NCI-H69 (cell line): ENCODE measurements at regions not wholly inside any gene's neighbourhood (a gene's known extent, or its start where the extent isn't known, plus 50 kb on each side); places are given as distances from the start of the nearest gene placed in this dataset.

Experiments
- DNase-seq: peaks from one replicate; lab custom pipeline; 2025; lab: John Stamatoyannopoulos, UW

DNA sequence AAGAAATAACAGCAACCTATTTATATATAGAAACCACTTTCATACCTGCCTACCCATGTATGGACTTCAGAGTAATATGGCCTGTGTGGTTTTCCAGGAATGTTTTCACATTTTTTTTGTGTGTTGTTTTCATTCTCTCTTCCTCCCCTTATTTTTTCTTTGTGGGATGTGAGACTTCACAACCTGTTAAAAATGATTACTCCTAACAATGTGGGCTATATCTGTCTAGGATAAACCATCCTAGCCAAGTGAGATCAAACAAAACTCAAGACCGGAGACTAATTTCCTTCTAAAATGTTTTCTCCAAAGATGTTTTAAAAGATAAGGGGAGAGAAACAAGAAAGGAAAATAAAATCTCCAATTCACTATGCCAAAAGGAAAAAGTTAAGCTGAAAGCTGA, 106.1 kb upstream of the DIPK2B start:
- no peak for DNase-seq

DNA sequence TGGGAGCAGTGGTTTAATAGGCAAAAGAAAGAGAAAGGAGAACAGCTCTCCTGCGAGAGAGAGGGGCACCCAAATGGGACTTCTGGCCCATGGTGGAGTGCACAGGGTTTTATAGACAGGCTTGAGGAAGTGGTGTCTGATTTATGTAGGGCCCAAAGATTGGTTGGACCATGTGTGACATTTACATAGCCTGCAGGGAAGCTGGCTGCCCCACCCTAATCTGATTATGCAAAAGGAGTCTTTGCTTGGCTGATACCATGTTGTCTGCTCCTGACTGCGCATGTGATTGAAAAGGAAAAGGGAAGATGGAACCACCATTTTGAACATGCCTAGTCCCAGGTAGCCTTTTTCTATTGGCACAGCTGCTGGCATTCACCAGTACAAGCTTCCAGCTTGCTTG, 100.0 kb upstream of the DIPK2B start:
- DNase-seq = no peak

- peak; percentile 65 for DNase-seq
These were observed 94.7 kb upstream of the DIPK2B start for GRCh38 chrX:45295259-45295986.

DNA sequence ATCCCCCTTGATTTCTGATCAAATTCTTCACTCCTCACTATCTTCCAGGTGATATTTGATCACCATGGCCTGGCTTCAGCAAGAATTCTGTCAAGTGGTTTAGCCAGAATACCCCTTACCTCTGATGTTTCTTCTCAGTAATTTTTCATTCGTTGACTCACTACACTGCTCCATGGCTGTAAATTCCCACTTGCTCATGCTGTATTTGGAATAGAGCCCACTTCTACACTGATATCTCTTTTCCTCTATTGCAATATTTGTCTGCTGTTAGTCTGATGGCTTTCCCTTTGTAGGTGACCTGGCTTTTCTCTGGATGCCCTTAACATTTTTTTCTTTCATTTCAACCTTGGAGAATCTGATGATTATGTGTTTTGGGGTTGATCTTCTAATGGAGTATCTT, 73.9 kb upstream of the DIPK2B start:
- DNase-seq = no peak

DNA sequence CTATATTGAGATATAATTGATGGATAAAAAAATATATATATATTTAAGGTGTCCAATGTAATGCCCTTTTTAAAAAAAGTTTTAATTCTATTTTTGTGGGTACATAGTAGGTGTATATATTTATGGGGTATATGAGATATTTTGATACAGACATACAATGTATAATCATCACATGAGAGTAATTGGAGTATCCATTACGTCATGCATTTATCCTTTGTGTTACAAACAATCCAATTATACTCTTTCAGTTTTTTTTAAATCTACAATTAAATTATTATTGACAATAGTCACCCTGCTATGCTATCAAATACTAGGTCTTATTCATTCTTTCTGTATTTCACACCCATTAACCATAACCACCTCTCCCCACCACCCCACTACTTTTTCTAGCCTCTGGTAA, 66.3 kb upstream of the DIPK2B start:
- peak; percentile 49 for DNase-seq

- DNase-seq = peak; percentile 26
These were observed 65.8 kb upstream of the DIPK2B start for GRCh38 chrX:45266456-45266855.

DNA sequence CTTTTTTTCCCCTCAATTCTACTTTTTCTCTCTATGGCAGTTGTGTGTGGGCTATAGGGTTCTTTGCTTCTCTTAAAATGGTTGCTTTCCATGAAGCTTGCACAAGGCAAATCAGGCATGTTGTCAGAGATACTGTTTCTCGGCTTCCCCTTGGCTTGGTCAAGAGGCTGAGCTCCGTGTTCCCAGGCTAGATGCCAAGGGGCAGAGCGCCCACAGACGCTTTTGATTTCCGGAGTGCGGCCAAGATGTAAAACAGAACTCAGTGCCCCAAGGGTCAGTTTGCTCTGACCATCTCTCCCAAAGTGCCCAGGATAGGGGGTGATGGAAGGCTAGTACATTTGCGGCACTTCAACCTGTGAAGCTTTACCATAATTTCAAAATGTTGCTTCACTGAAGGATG, 64.2 kb upstream of the DIPK2B start:
- no peak for DNase-seq

- no peak for DNase-seq
These were observed 60.8 kb upstream of the DIPK2B start for GRCh38 chrX:45261471-45261870.

DNA sequence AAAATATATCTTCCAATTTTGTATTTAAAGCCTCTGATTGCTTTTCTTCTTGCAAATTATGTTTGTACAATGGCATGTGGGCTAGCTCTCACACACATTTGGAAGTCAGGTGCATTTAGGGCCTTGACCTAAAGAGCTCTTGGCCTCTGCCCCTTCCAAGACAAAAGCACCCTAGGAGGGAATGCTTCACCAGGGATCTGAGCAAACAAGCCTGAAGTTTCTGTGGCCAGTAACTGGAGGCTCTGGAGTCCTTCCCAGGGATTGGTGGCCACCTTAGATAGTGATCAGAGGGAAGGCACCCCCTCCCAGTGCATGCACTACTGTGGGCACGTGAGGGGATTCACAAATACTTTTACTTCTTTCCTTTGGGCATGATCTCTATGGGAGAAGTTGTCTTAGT, 60.3 kb upstream of the DIPK2B start:
- no peak for DNase-seq

DNA sequence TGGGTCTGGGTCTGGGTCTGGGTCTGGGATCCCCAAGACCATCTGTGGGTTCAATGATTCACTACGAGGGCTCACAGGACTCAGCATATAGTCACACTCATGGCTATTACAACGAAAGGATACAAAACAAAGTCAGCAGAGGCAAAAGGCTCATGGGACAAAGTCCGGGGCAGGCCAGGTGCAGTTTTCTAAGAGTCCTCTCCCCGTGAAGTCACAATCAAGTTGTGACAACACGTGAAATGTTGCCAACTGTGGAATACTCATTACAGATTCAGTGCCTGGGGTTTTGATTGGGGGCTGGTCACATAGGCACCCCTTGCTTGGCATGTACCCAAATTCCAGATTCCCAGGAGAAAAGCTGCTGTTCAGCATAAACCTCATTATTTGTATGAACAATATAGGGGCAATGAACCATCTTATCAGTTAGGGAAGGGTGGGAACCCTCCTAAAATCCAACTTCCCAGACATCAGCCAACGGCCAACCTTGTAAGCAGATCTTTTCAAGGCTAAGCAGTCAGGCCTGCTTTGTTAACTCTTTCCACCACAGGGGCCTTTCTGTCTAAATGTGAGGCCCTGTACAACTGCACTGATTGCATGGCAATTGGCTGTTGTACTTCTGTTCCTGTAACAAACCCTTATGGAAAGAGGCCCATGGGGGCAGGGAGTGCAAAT, 58.2 kb upstream of the DIPK2B start:
- DNase-seq = peak; percentile 15
